Lower leg skin (tissue), 4 donors: ENCODE measurements at regions not wholly inside any gene's neighbourhood (a gene's known extent, or its start where the extent isn't known, plus 50 kb on each side); places are given as distances from the start of the nearest gene placed in this dataset.
"Not testable (repeated sequence)": the region's sequence is repeated elsewhere in the genome, so short reads cannot be mapped to it uniquely, and the experiment has no call there.

ENCODE experiments used
- DNase-seq, 2 donors: peaks; one replicate each; pipeline ENCODE4 v3.0.0-alpha.2; 2019; ENCODE audit warnings: low spot score in 2 of 2
- H3K4me3 ChIP-seq: fragments of 200-600 bp; sonication (generic); 2 replicates; pipeline ENCODE4 v1.5.1; 2017; ENCODE audit warnings: mild to moderate bottlenecking, low read depth; ENCODE audit not compliant: poor library complexity, severe bottlenecking
- POLR2A ChIP-seq, 2 donors: fragments of 450-650 bp; IDR thresholded peaks; one replicate each; pipeline ENCODE4 v1.6.1; 2016 to 2017; ENCODE audit warnings: antibody characterized with exemption in 2 of 2, mild to moderate bottlenecking in 1 of 2, moderate library complexity in 1 of 2
- WGBS, 2 donors: methylation state at CpG; one replicate each; pipeline ENCODE4 v1.1.5; 2018; 5-methylcytosine and 5-hydroxymethylcytosine counted together
- intact Hi-C: fragments of 100-400 bp; cut with DNase I; formaldehyde crosslinking; loops from one replicate; pipeline ENCODE4 v1.15.0; 2023; ENCODE audit warnings: low total_unique reads
- TF ChIP-seq, protein P1 (sequence below), 3 donors: fragments of 450-650 bp; IDR thresholded peaks; one replicate each; pipeline ENCODE4 v1.5.1; 2016; ENCODE audit warnings: antibody characterized with exemption in 3 of 3, mild to moderate bottlenecking in 3 of 3, moderate library complexity in 2 of 3

DNA sequence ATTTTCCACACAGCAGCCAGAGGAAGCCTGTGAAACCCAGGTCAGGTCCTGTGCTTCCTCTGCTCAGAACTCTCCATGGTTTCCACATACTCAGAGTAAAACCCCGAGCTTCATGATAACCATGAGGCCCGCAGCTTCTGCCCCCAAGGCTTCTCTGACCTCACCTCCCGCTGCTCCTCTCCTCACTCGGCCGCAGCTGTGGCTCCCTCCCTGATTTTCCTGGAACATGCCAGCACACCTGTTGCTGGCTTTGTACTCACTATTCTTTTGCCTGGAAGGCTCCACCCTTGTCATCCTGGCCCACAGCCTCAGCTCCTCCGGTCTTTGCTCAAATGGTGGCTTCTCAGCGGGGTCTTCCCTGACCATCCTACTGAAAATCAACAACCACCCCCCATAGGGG is 341.7 kb downstream of the PREX1 start:
- H3K4me3 ChIP-seq: no peak overlapping the region
- DNase-seq: peak in 1 of 2 donors; percentile 21
- intact Hi-C loops: no loop called here
- TF ChIP-seq, protein P1, sequence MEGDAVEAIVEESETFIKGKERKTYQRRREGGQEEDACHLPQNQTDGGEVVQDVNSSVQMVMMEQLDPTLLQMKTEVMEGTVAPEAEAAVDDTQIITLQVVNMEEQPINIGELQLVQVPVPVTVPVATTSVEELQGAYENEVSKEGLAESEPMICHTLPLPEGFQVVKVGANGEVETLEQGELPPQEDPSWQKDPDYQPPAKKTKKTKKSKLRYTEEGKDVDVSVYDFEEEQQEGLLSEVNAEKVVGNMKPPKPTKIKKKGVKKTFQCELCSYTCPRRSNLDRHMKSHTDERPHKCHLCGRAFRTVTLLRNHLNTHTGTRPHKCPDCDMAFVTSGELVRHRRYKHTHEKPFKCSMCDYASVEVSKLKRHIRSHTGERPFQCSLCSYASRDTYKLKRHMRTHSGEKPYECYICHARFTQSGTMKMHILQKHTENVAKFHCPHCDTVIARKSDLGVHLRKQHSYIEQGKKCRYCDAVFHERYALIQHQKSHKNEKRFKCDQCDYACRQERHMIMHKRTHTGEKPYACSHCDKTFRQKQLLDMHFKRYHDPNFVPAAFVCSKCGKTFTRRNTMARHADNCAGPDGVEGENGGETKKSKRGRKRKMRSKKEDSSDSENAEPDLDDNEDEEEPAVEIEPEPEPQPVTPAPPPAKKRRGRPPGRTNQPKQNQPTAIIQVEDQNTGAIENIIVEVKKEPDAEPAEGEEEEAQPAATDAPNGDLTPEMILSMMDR (IDR thresholded peaks at IDR 0.05): no peak
- 40 to 53% methylated on average over 7 of the region's 7 CpGs for WGBS, 2 donors

DNA sequence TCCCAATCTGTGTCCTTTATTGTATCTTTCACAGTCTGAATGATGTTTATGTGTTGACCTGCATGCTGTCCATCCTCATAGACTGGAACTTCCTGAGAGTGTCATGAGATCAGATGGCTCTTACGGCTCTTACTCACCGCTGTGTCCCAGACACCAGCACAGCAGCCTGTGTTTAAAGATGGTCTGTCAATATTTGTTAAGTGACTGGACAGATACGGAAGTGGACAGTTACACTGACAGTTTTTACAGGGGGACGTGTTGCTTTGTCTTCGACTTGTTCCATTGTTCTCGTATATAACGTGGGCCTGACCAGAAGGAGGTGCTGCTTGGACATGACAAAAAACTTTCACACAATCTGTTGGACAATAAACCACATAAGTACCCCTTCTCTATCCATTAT is 342.6 kb downstream of the PREX1 start:
- intact Hi-C loops, H3K4me3 ChIP-seq: not testable (repeated sequence)
- TF ChIP-seq, protein P1 (IDR thresholded peaks at IDR 0.05): peak in 1 of 3 donors; percentile 98
- 86 to 90% methylated on average over 7 of the region's 7 CpGs for WGBS, 2 donors
- DNase-seq: peak in 1 of 2 donors; percentile 1

DNA sequence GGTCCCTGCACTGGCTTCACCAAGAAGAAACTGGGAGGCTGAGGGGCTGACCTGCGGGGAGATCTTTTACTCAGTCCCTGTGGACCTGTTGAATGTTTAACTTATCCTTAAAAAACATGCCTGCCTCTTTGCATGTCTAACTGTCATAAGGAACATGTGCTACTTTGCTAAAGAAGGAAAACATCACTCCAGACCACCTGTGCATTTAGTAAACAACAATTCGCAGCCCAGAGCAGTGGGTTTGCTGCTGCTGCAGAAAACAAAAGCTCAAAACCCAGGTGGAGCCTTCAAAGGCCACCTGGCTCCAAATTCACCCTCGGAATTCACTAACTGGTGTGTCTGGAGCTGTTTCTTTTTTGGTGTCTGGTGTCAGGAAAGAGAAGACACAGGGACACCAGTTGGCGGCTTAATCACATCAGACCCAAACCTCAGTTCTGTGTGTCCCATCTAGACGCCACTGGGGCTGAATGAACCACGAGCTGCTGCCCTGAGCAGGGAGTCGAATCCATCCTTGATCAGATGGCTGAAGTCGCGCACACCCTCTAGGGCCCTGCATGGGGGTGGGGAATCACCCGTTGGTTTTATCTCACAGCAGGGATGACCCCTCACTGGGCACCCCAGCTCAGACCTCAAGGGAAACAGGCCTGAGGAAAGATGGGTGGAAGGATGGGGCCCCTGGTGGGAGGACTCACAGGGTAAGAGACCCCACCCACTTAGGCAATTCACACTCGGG is 344.3 kb downstream of the PREX1 start:
- DNase-seq: no peak
- TF ChIP-seq, protein P1 (IDR thresholded peaks at IDR 0.05): no peak
- no peak for TF ChIP-seq POLR2A (IDR thresholded peaks at IDR 0.05)
- intact Hi-C loops: no loop called here
- H3K4me3 ChIP-seq: no peak overlapping the region
- WGBS, 2 donors: 78 to 79% methylated on average over 11 of the region's 11 CpGs

DNA sequence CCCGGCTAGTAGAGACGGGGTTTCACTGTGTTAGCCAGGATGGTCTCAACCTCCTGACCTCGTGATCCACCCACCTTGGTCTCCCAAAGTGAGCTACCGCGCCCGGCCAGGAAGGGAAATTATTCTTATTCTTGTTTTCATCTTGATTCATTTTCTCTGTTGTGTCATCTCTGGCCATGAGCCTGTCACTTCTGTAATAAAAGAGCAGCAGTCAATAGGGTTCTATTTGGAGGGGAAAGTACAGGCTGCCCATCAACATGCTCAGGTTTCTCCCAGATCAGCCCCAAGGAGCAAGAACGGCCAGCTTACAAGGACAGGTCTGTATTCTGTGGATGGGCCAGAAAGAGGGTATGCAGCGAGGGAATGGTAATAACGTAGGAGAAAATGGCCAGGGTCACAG is 345.0 kb downstream of the PREX1 start:
- intact Hi-C loops: no loop called here
- no peak for DNase-seq
- 81 to 85% methylated on average over 9 of the region's 9 CpGs for WGBS, 2 donors
- no peak overlapping the region for H3K4me3 ChIP-seq
- TF ChIP-seq, protein P1 (IDR thresholded peaks at IDR 0.05): no peak
- no peak for TF ChIP-seq POLR2A (IDR thresholded peaks at IDR 0.05)

DNA sequence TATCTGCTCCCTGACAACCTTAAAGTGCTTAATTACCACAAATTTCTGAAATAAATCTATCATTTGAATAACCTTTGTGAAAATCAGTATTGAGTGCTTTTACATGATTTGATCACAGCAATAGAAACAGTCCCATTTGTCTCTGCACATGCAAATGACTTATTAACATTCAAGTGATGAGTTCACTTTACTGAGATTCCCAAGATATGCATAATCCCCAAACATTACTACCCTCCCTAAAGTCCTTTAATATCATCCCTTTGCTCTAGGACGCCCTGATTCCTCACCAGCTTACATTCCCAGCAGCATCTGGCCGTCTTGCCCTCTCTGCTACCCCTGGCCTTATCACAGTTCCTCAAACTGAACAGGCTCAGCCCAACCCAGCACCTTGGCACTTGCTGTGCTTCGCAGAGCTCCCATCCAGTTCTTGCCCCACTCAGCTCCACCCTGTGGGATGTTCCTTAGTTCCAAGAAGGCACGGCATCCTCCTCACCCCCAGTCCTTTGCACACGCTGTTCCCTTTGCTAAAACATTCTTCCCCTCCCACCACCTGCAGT is 347.5 kb downstream of the PREX1 start:
- no peak for TF ChIP-seq POLR2A (IDR thresholded peaks at IDR 0.05)
- TF ChIP-seq, protein P1 (IDR thresholded peaks at IDR 0.05): no peak
- H3K4me3 ChIP-seq: no peak overlapping the region
- intact Hi-C loops: no loop called here
- DNase-seq: no peak
- WGBS, 2 donors: 38 to 65% methylated on average over 5 of the region's 5 CpGs
